GM23338 (cell line): ENCODE measurements at regions not wholly inside any gene's neighbourhood (a gene's known extent, or its start where the extent isn't known, plus 50 kb on each side); places are given as distances from the start of the nearest gene placed in this dataset.
A peak's percentile ranks its signal among the peaks of the same experiment; 100 is the strongest.

Experiments used
- ATAC-seq: fragments of 200-7000 bp; cut with Tn5 transposase; 3 replicates; pipeline ENCODE4 v1.9.1; 2020
- DNase-seq: peaks from one replicate; pipeline ENCODE4 v3.0.0-alpha.2; 2015; ENCODE audit warnings: low spot score
- H2AFZ ChIP-seq: fragments of 200-600 bp; sonication (generic); 2 replicates; pipeline ENCODE4 v1.8.0; 2016; ENCODE audit warnings: antibody characterized with exemption, mild to moderate bottlenecking, moderate library complexity
- H3F3A ChIP-seq: fragments of 200-600 bp; sonication (generic); replicated peaks from 2 replicates; pipeline ENCODE4 v1.8.0; 2017; ENCODE audit warnings: antibody characterized with exemption, mixed run types, low read depth
- H3K27ac ChIP-seq: fragments of 200-600 bp; sonication (generic); 2 replicates; pipeline ENCODE4 v1.6.1; 2016; ENCODE audit warnings: low read depth
- H3K27me3 ChIP-seq: fragments of 200-600 bp; sonication (generic); 2 replicates; pipeline ENCODE4 v1.8.0; 2016; ENCODE audit warnings: mild to moderate bottlenecking, mixed run types, moderate library complexity; ENCODE audit not compliant: insufficient read depth
- H3K36me3 ChIP-seq: fragments of 200-600 bp; sonication (generic); 2 replicates; pipeline ENCODE4 v1.8.0; 2016; ENCODE audit warnings: mild to moderate bottlenecking; ENCODE audit not compliant: insufficient read depth
- H3K4me1 ChIP-seq: fragments of 200-600 bp; sonication (generic); 2 replicates; pipeline ENCODE4 v1.8.0; 2016; ENCODE audit warnings: mild to moderate bottlenecking, moderate library complexity; ENCODE audit not compliant: insufficient read depth
- H3K4me2 ChIP-seq: fragments of 200-600 bp; sonication (generic); 2 replicates; pipeline ENCODE4 v1.7.1; 2017; ENCODE audit warnings: mixed run types
- H3K4me3 ChIP-seq: fragments of 200-600 bp; sonication (generic); 2 replicates; pipeline ENCODE4 v1.6.1; 2016; ENCODE audit warnings: mixed run types
- H3K79me2 ChIP-seq: fragments of 200-600 bp; sonication (generic); replicated peaks from 2 replicates; pipeline ENCODE4 v1.8.0; 2017; ENCODE audit warnings: mild to moderate bottlenecking; ENCODE audit not compliant: insufficient read depth
- H3K9me2 ChIP-seq: fragments of 200-600 bp; sonication (generic); 2 replicates; pipeline ENCODE4 v1.8.0; 2017; ENCODE audit not compliant: insufficient read depth
- H4K20me1 ChIP-seq: fragments of 200-600 bp; sonication (generic); replicated peaks from 2 replicates; pipeline ENCODE4 v1.8.0; 2017; ENCODE audit warnings: mild to moderate bottlenecking; ENCODE audit not compliant: insufficient read depth
- H3K27ac Mint-ChIP-seq: 2 replicates; pipeline ENCODE4 v1.8.0; 2020; ENCODE audit warnings: inconsistent platforms, mild to moderate bottlenecking, moderate library complexity, mixed read lengths
- H3K27me3 Mint-ChIP-seq: 3 replicates; pipeline ENCODE4 v1.8.0; 2022; ENCODE audit warnings: low read depth, mild to moderate bottlenecking, moderate library complexity, mixed read lengths, inconsistent platforms; ENCODE audit not compliant: insufficient read depth, poor library complexity
- H3K36me3 Mint-ChIP-seq: 3 replicates; pipeline ENCODE4 v1.8.0; 2021; ENCODE audit warnings: low read depth, mild to moderate bottlenecking, inconsistent platforms, moderate library complexity, mixed read lengths
- H3K4me1 Mint-ChIP-seq: 3 replicates; pipeline ENCODE4 v1.8.0; 2020; ENCODE audit warnings: mild to moderate bottlenecking, inconsistent platforms, mixed read lengths
- H3K4me3 Mint-ChIP-seq: 3 replicates; pipeline ENCODE4 v1.8.0; 2021; ENCODE audit warnings: moderate library complexity, mild to moderate bottlenecking, inconsistent platforms, mixed read lengths
- H3K9me3 Mint-ChIP-seq: 3 replicates; pipeline ENCODE4 v1.8.0; 2020; ENCODE audit warnings: moderate library complexity, mild to moderate bottlenecking, inconsistent platforms, mixed read lengths
- CREB1 ChIP-seq: fragments of 250-450 bp; sonication (Bioruptor Pico); IDR thresholded peaks from 2 replicates; pipeline ENCODE4 v1.5.0; 2020; ENCODE audit warnings: low read depth, mild to moderate bottlenecking, moderate library complexity
- CTCF ChIP-seq, 2 experiments: fragments of 200-600 bp in 1 of 2; sonication (generic) in 1 of 2; conservative IDR thresholded peaks; 2 replicates each; pipeline versions ENCODE4 v1.5.1 to v1.6.1; 2016 to 2017; ENCODE audit warnings: antibody characterized with exemption in 2 of 2, low read depth in 2 of 2, mild to moderate bottlenecking in 2 of 2, moderate library complexity in 1 of 2
- ETS1 ChIP-seq: IDR thresholded peaks from 2 replicates; pipeline ENCODE4 v1.6.1; 2016; ENCODE audit warnings: antibody characterized with exemption
- EZH2 ChIP-seq: fragments of 200-600 bp; sonication (generic); IDR thresholded peaks from one replicate; pipeline ENCODE4 v1.8.0; 2017; ENCODE audit warnings: antibody characterized with exemption, mild to moderate bottlenecking, low read depth; ENCODE audit not compliant: unreplicated experiment
- EZH2phosphoT487 ChIP-seq: fragments of 200-600 bp; sonication (generic); IDR thresholded peaks from one replicate; pipeline ENCODE4 v1.8.1; 2018; ENCODE audit warnings: antibody characterized with exemption; ENCODE audit not compliant: unreplicated experiment
- JUNB ChIP-seq: IDR thresholded peaks from one replicate; pipeline ENCODE4 v1.6.1; 2016; ENCODE audit warnings: antibody characterized with exemption; ENCODE audit not compliant: unreplicated experiment
- NANOG ChIP-seq: IDR thresholded peaks from 2 replicates; pipeline ENCODE4 v1.6.1; 2016; ENCODE audit warnings: antibody characterized with exemption, borderline replicate concordance
- POLR2AphosphoS5 ChIP-seq: IDR thresholded peaks from 2 replicates; pipeline ENCODE4 v1.6.1; 2016; ENCODE audit warnings: antibody characterized with exemption, low read depth
- REST ChIP-seq: IDR thresholded peaks from one replicate; pipeline ENCODE4 v1.6.1; 2018; ENCODE audit warnings: antibody characterized with exemption; ENCODE audit not compliant: unreplicated experiment
- STAT1 ChIP-seq: IDR thresholded peaks from one replicate; pipeline ENCODE4 v1.6.1; 2016; ENCODE audit warnings: antibody characterized with exemption; ENCODE audit not compliant: unreplicated experiment
- ZNF114 ChIP-seq: fragments of 250-450 bp; sonication (Bioruptor Pico); IDR thresholded peaks from 2 replicates; pipeline ENCODE4 v1.5.0; 2020; ENCODE audit warnings: mild to moderate bottlenecking, moderate library complexity
- ZNF331 ChIP-seq: fragments of 250-450 bp; sonication (Bioruptor Pico); IDR thresholded peaks from 2 replicates; pipeline ENCODE4 v1.5.0; 2020; ENCODE audit warnings: low read depth, mild to moderate bottlenecking, moderate library complexity
- ZNF462 ChIP-seq: fragments of 250-450 bp; sonication (Bioruptor Pico); IDR thresholded peaks from 2 replicates; pipeline ENCODE4 v1.5.0; 2020; ENCODE audit warnings: mild to moderate bottlenecking, moderate library complexity

GRCh38 chr13:108086678-108087077, 128.7 kb downstream of the LIG4 start (continued):
- TF ChIP-seq REST, result no peak

GRCh38 chr13:108084840-108085239, 130.5 kb downstream of the LIG4 start:
- Histone ChIP-seq H3K4me2 (no peak overlapping the region), H3K36me3 (no peaks in the 10 kb centered on the region), H3K27me3 (no peaks in the 10 kb centered on the region), H2AFZ (0 out of 2 replicates have a peak overlapping the region, but pooled peaks have one; percentile 13), H3K4me3 (no peak overlapping the region), H3K4me1 (peaks cover 12% of the 10 kb centered on the region; the same call in 1 of the 2 replicates), H3K27ac (no peak overlapping the region), H4K20me1 (no peaks in the 10 kb centered on the region), H3K9me2 (no peaks in the 10 kb centered on the region; the same call in none of the 2 replicates), H3K79me2 (no peaks in the 10 kb centered on the region), H3F3A (no peaks in the 10 kb centered on the region)
- Mint-ChIP-seq H3K27ac (no peak overlapping the region), H3K4me1 (peaks cover 13% of the 10 kb centered on the region; the same call in 2 of the 3 replicates), H3K4me3 (no peak overlapping the region), H3K9me3 (no peaks in the 10 kb centered on the region), H3K27me3 (no peaks in the 10 kb centered on the region), H3K36me3 (no peaks in the 10 kb centered on the region)
- ATAC-seq, result peak; percentile 29; the same call in 1 of the 3 replicates
- DNase-seq, result no peak
- TF ChIP-seq ZNF331 (CRISPR knock-in tag), result no peak
- no peak for TF ChIP-seq CTCF (conservative IDR thresholded peaks at IDR 0.05; ENCODE audit: low read depth in 2 of 2)
- TF ChIP-seq EZH2, result no peak
- TF ChIP-seq EZH2phosphoT487, result no peak
- no peak for TF ChIP-seq POLR2AphosphoS5
- TF ChIP-seq STAT1, result no peak
- TF ChIP-seq JUNB, result no peak
- no peak for TF ChIP-seq ZNF462 (CRISPR knock-in tag)
- TF ChIP-seq ZNF114 (CRISPR knock-in tag), result no peak
- no peak for TF ChIP-seq NANOG
- no peak for TF ChIP-seq CREB1
- TF ChIP-seq ETS1, result no peak
